Stimulated activated CD8-positive, alpha-beta memory T cell treated with anti-CD3 and anti-CD28 coated beads, Interleukin-2, amount 100 ng/mL, for 48 hours (primary cell): ENCODE measurements at regions not wholly inside any gene's neighbourhood (a gene's known extent, or its start where the extent isn't known, plus 50 kb on each side); places are given as distances from the start of the nearest gene placed in this dataset.

ENCODE experiments used
- DNase-seq, 2 donors: peaks; one replicate each; pipeline ENCODE4 v3.0.0-alpha.2; 2020; ENCODE audit warnings: low read depth in 2 of 2

GRCh38 chr5:124839371-124839998 is 93.0 kb upstream of the ZNF608 start:
- no peak for DNase-seq

GRCh38 chr5:124841829-124842712 is 95.6 kb upstream of the ZNF608 start:
- DNase-seq: no peak

- DNase-seq: no peak
These were observed 96.5 kb upstream of the ZNF608 start for GRCh38 chr5:124842725-124843595.

GRCh38 chr5:124843596-124843899 is 97.1 kb upstream of the ZNF608 start:
- DNase-seq: no peak

- no peak for DNase-seq
These were observed 98.0 kb upstream of the ZNF608 start for GRCh38 chr5:124844371-124844920.

- no peak for DNase-seq
These were observed 101.5 kb upstream of the ZNF608 start for GRCh38 chr5:124847907-124848306.

- no peak for DNase-seq
These were observed 103.3 kb upstream of the ZNF608 start for GRCh38 chr5:124849774-124850173.

GRCh38 chr5:124856726-124857125 is 110.3 kb upstream of the ZNF608 start:
- no peak for DNase-seq

- DNase-seq: no peak
These were observed 112.2 kb upstream of the ZNF608 start for GRCh38 chr5:124858612-124859011.

- DNase-seq: no peak
These were observed 112.6 kb upstream of the ZNF608 start for GRCh38 chr5:124859027-124859426.

GRCh38 chr5:124859556-124860290 is 113.3 kb upstream of the ZNF608 start:
- DNase-seq: no peak

GRCh38 chr5:124860291-124860655 is 113.8 kb upstream of the ZNF608 start:
- no peak for DNase-seq

GRCh38 chr5:124865066-124865465 is 118.6 kb upstream of the ZNF608 start:
- no peak for DNase-seq

- DNase-seq: no peak
These were observed 119.3 kb upstream of the ZNF608 start for GRCh38 chr5:124865603-124866354.

- DNase-seq: no peak
These were observed 120.1 kb upstream of the ZNF608 start for GRCh38 chr5:124866355-124867136.

GRCh38 chr5:124867137-124867704 is 120.8 kb upstream of the ZNF608 start:
- DNase-seq: no peak

GRCh38 chr5:124868676-124869075 is 122.2 kb upstream of the ZNF608 start:
- no peak for DNase-seq

GRCh38 chr5:124869426-124870033 is 123.1 kb upstream of the ZNF608 start:
- DNase-seq: no peak

- DNase-seq: no peak
These were observed 123.6 kb upstream of the ZNF608 start for GRCh38 chr5:124870070-124870469.
